Right lobe of liver (tissue), 6 donors: ENCODE measurements at regions not wholly inside any gene's neighbourhood (a gene's known extent, or its start where the extent isn't known, plus 50 kb on each side); places are given as distances from the start of the nearest gene placed in this dataset.

ENCODE experiments used
- ATAC-seq, 4 donors: fragments of 200-7000 bp; cut with Tn5 transposase; one replicate each; pipeline ENCODE4 v1.9.1; 2020; ENCODE audit warnings: mild to moderate bottlenecking in 4 of 4, moderate library complexity in 4 of 4
- DNase-seq, 3 donors: peaks; one replicate each; pipeline ENCODE4 v3.0.0-alpha.2; 2020
- H3K27ac ChIP-seq, 3 donors: fragments of 200-600 bp; one replicate each; pipeline ENCODE4 v1.8.0; 2022
- H3K27me3 ChIP-seq, 2 donors: fragments of 200-600 bp; one replicate each; pipeline ENCODE4 v1.8.0; 2022
- H3K36me3 ChIP-seq, 4 donors: fragments of 200-600 bp; sonication (generic) in 1 of 4; one replicate each; pipeline versions ENCODE4 v1.5.1 to v1.8.0; 2017 to 2022; ENCODE audit warnings: control low read depth in 1 of 4
- H3K4me1 ChIP-seq, 4 donors: fragments of 200-600 bp; sonication (generic) in 1 of 4; one replicate each; pipeline versions ENCODE4 v1.5.1 to v1.8.0; 2017 to 2022; ENCODE audit warnings: control low read depth in 1 of 4
- H3K4me3 ChIP-seq, 3 donors: fragments of 200-600 bp; one replicate each; pipeline ENCODE4 v1.8.0; 2022
- H3K9me3 ChIP-seq, 4 donors: fragments of 200-600 bp; sonication (generic) in 1 of 4; one replicate each; pipeline versions ENCODE4 v1.5.1 to v1.8.0; 2017 to 2022; ENCODE audit warnings: control low read depth in 1 of 4
- POLR2A ChIP-seq: fragments of 450-650 bp; IDR thresholded peaks from one replicate; pipeline ENCODE4 v1.6.1; 2017; ENCODE audit warnings: antibody characterized with exemption, mild to moderate bottlenecking
- WGBS: methylation state at CpG from one replicate; pipeline ENCODE4 v1.1.6; 2018; ENCODE audit warnings: low coverage, low lambda C conversion rate; ENCODE audit not compliant: insufficient coverage; ENCODE audit errors: missing lambda C conversion rate; 5-methylcytosine and 5-hydroxymethylcytosine counted together
- intact Hi-C, 2 donors: fragments of 100-400 bp; cut with DNase I; formaldehyde crosslinking; loops; one replicate each; pipeline versions ENCODE4 v1.11.2 to v1.14.1; 2022
- TF ChIP-seq, protein P1 (sequence below), 4 donors: fragments of 200-600 bp in 3 of 4; fragments of 450-650 bp in 1 of 4; IDR thresholded peaks; one replicate each; pipeline versions ENCODE4 v1.5.1 to v1.8.0; 2016 to 2022; ENCODE audit warnings: antibody characterized with exemption in 4 of 4, mild to moderate bottlenecking in 2 of 4
- donor health status: DM: no; HTN: yes; CAD: no.
- donor health status: DM: no; HTN: no; CAD: no.
- donor health status: DM: no; HTN: no; CAD: no.
- donor health status: DM: no; HTN: yes; CAD: no.
- donor health status: DM: no; HTN: yes; CAD: no.

DNA sequence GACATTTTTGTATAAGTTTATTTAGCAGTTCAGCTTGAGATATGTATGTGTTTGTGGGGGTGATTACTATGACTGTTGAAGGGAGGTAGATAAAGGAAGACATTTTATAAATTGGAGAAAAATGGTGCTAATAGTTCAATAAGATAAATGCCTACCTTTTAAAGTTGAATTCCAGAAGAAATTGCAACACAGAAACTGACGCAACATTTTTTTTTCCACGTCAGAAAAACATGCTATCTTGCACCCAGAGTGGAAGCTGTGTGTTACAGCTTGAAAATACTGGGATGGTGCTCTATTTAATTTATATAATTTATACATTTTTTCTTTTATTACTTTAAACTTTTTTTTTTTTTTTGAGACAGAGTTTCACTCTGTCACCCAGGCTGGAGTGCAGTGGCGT is 171.7 kb downstream of the WNT5A start:
- intact Hi-C loops = no loop called here
- no peaks in the 10 kb centered on the region for H3K27me3 ChIP-seq
- no peak overlapping the region for H3K4me3 ChIP-seq
- no peaks in the 10 kb centered on the region for H3K4me1 ChIP-seq
- 26% methylated on average over 3 of the region's 3 CpGs for WGBS
- H3K9me3 ChIP-seq = no peaks in the 10 kb centered on the region
- TF ChIP-seq, protein P1, sequence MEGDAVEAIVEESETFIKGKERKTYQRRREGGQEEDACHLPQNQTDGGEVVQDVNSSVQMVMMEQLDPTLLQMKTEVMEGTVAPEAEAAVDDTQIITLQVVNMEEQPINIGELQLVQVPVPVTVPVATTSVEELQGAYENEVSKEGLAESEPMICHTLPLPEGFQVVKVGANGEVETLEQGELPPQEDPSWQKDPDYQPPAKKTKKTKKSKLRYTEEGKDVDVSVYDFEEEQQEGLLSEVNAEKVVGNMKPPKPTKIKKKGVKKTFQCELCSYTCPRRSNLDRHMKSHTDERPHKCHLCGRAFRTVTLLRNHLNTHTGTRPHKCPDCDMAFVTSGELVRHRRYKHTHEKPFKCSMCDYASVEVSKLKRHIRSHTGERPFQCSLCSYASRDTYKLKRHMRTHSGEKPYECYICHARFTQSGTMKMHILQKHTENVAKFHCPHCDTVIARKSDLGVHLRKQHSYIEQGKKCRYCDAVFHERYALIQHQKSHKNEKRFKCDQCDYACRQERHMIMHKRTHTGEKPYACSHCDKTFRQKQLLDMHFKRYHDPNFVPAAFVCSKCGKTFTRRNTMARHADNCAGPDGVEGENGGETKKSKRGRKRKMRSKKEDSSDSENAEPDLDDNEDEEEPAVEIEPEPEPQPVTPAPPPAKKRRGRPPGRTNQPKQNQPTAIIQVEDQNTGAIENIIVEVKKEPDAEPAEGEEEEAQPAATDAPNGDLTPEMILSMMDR (IDR thresholded peaks at IDR 0.05) = no peak
- no peak for TF ChIP-seq POLR2A
- no peak overlapping the region for H3K27ac ChIP-seq
- H3K36me3 ChIP-seq = no peaks in the 10 kb centered on the region
- no peak for DNase-seq
- ATAC-seq = no peak

DNA sequence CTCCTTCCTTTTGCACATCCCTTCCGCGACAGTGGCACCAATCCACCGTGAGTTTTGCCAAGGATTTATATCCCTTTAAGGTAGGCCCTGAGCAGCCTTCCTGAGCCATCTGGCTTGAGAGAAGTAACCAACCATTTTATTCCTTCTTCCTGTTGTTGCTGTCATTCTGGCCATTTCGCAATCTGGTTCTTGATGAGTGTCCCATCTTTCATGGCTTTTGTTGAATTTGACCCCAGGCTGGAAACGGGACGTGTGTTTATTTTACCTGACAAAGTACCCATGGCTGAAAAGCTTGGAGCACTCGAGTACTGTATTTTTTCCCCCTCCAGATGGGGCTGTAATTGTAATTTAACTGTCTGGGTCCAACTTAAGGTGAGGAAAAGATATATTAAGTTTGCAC is 173.4 kb downstream of the WNT5A start:
- DNase-seq = no peak
- H3K4me1 ChIP-seq = no peaks in the 10 kb centered on the region
- H3K36me3 ChIP-seq = no peaks in the 10 kb centered on the region
- no peak overlapping the region for H3K27ac ChIP-seq
- H3K4me3 ChIP-seq = no peak overlapping the region
- ATAC-seq = no peak
- no peaks in the 10 kb centered on the region for H3K9me3 ChIP-seq
- intact Hi-C loops = no loop called here
- WGBS = 76% methylated on average over 6 of the region's 7 CpGs
- H3K27me3 ChIP-seq = no peaks in the 10 kb centered on the region
- TF ChIP-seq, protein P1 (IDR thresholded peaks at IDR 0.05) = no peak
- TF ChIP-seq POLR2A = no peak

DNA sequence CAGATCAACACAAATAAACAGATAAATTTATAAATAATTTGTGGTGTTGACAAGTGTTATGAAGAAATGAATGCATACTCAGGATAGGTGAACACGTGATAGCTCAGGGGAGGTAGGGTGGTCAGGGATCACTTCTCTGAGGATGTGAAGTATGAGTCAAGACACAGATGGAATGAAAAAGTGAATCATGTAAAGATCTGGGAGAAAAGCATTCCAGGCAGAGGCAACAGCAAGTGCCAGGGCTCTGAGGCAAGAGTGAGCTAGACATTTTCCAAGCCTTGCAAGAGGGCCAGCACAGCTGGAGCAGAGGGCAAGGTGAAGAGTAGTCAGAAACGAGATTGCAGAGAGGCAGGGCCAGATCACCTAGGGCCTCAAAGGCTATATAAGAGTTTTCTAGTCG is 177.8 kb downstream of the WNT5A start:
- intact Hi-C loops = no loop called here
- H3K4me3 ChIP-seq = no peak overlapping the region
- no peak overlapping the region for H3K27ac ChIP-seq
- ATAC-seq = no peak
- no peaks in the 10 kb centered on the region for H3K36me3 ChIP-seq
- H3K27me3 ChIP-seq = no peaks in the 10 kb centered on the region
- no peaks in the 10 kb centered on the region for H3K9me3 ChIP-seq
- TF ChIP-seq POLR2A = no peak
- no peak for DNase-seq
- no peaks in the 10 kb centered on the region for H3K4me1 ChIP-seq
- WGBS = 20% methylated on average over 3 of the region's 3 CpGs

DNA sequence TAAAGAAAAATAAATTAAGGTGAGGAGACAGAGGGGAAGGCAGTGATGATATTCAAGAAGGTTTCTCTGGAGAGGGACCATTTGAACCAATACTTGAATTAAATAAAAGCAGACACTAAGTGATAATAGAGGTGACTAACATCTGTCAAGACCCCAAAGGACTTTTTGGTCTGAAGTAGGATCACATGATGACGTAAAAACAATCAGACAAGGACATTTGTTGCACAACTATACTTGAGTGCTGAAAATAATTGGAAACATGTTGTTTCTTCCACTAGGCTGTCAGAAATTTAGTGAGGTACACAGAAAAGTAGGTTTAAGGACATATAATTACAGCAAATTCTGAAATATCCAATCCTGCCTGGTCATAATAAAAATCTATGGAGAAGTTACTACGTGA is 179.5 kb downstream of the WNT5A start:
- Histone ChIP-seq H3K27ac (no peak overlapping the region), H3K27me3 (no peaks in the 10 kb centered on the region), H3K36me3 (no peaks in the 10 kb centered on the region), H3K4me3 (no peak overlapping the region), H3K4me1 (no peaks in the 10 kb centered on the region), H3K9me3 (no peaks in the 10 kb centered on the region)
- TF ChIP-seq POLR2A = no peak
- TF ChIP-seq, protein P1 (IDR thresholded peaks at IDR 0.05) = no peak
- ATAC-seq (no peak), DNase-seq (no peak)
- intact Hi-C loops = no loop called here
- whole genome bisulfite sequencing = 54% methylated on average over 2 of the region's 2 CpGs

DNA sequence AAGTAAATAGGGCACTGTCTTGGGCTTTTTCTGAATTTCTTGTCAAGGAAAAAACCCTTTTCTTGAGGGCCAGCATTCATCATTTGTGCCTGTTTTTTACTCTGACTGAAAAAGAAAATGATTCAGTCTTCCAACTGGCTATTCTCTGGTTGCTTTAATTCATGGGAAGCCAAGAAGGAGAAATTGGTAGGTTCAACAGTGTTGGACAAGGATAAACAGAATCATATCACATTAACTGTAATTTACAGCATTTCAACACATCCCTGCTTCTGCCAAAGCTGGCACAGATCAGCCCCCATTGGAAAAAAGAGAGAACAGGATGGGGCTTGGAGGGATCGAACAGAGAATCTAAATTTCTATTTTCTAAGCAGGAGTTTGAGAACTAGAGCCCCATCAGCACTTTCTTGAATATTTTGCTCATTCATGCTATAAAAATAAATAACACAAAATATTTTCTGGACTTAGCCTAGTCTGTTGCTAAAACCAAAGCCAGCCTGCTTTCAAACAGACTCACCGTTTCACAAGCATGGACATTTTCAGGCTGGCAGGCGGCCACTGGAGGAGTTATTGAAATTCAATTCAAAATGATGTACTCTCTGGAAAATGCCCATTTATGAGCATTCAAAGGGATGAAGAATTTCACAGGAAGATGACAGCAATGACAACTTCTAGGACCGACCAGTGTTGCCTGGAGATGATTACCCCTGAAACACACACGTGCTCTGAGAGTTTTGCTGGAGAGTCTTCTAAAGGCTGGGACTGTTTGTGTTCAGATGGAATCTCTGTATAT is 181.2 kb downstream of the WNT5A start:
- Histone ChIP-seq H3K27ac (no peak overlapping the region), H3K4me1 (no peaks in the 10 kb centered on the region), H3K9me3 (no peaks in the 10 kb centered on the region), H3K36me3 (no peaks in the 10 kb centered on the region), H3K27me3 (no peaks in the 10 kb centered on the region), H3K4me3 (no peak overlapping the region)
- no peak for DNase-seq
- WGBS = 52% methylated on average over 5 of the region's 5 CpGs
- ATAC-seq = no peak
- no peak for TF ChIP-seq POLR2A
- TF ChIP-seq, protein P1 (IDR thresholded peaks at IDR 0.05) = no peak
- intact Hi-C loops = no loop called here
